Urinary bladder (tissue), 3 donors: ENCODE measurements at regions not wholly inside any gene's neighbourhood (a gene's known extent, or its start where the extent isn't known, plus 50 kb on each side); places are given as distances from the start of the nearest gene placed in this dataset.

Experiments
- DNase-seq: peaks from one replicate; pipeline ENCODE4 v3.0.0-alpha.2; 2015; ENCODE audit errors: extremely low spot score
- H3K27ac ChIP-seq: one replicate; pipeline ENCODE4 v1.5.1; 2013; ENCODE audit warnings: low read depth, mild to moderate bottlenecking, moderate library complexity
- H3K36me3 ChIP-seq: one replicate; pipeline ENCODE4 v1.6.1; 2013; ENCODE audit warnings: mild to moderate bottlenecking, moderate library complexity; ENCODE audit not compliant: insufficient read depth
- H3K4me1 ChIP-seq: one replicate; pipeline ENCODE4 v1.6.1; 2013; ENCODE audit warnings: mild to moderate bottlenecking, moderate library complexity; ENCODE audit not compliant: insufficient read depth
- H3K4me3 ChIP-seq: one replicate; pipeline ENCODE4 v1.5.1; 2013; ENCODE audit warnings: low read depth, low read length
- WGBS: extraction: QIAGEN DNeasy Blood & Tissue Kit; methylation state at CpG from one replicate; pipeline ENCODE4 v1.1.7; 2013; 5-methylcytosine and 5-hydroxymethylcytosine counted together
- donor health status: healthy with polysubstance abuse.
- donor health status: healthy.

GRCh38 chr6:138607478-138608433 is 108.5 kb upstream of the NHSL1 start:
- H3K4me1 ChIP-seq = no peaks in the 10 kb centered on the region
- no peak overlapping the region for H3K27ac ChIP-seq
- DNase-seq = no peak
- H3K4me3 ChIP-seq = no peak overlapping the region
- H3K36me3 ChIP-seq = no peaks in the 10 kb centered on the region
- 76% methylated on average over 10 of the region's 10 CpGs for WGBS

- no peak for DNase-seq
- H3K4me1 ChIP-seq = no peaks in the 10 kb centered on the region
- no peaks in the 10 kb centered on the region for H3K36me3 ChIP-seq
- 83% methylated on average over 1 of the region's 1 CpG for whole genome bisulfite sequencing
- H3K4me3 ChIP-seq = no peak overlapping the region
- H3K27ac ChIP-seq = no peak overlapping the region
Measured at GRCh38 chr6:138608896-138609295, 109.6 kb upstream of the NHSL1 start.

GRCh38 chr6:138609801-138610430 is 110.6 kb upstream of the NHSL1 start:
- 92% methylated on average over 6 of the region's 6 CpGs for whole genome bisulfite sequencing
- H3K27ac ChIP-seq = no peak overlapping the region
- DNase-seq = no peak
- H3K4me3 ChIP-seq = no peak overlapping the region
- H3K36me3 ChIP-seq = no peaks in the 10 kb centered on the region
- no peaks in the 10 kb centered on the region for H3K4me1 ChIP-seq

DNA sequence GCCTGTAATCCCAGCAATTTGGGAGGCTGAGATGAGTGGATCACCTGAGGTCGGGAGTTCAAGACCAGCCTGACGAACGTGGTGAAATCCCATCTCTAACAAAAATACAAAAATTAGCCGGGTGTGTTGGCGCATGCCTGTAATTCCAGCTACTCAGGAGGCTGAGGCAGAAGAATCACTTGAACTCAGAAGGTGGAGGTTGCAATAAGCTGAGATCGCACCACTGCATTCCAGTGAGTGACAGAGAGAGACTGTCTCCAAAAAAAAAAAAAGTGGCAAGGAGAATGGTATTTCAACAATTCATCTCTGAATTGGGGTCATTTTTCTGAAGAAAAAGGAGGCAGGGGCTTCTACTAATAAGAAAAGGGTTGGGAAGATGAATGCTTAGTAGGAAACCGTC is 111.5 kb upstream of the NHSL1 start:
- Histone ChIP-seq H3K4me3 (no peak overlapping the region), H3K4me1 (no peaks in the 10 kb centered on the region), H3K36me3 (no peaks in the 10 kb centered on the region), H3K27ac (no peak overlapping the region)
- no peak for DNase-seq
- WGBS = 82% methylated on average over 7 of the region's 7 CpGs

GRCh38 chr6:138614151-138614550 is 114.9 kb upstream of the NHSL1 start:
- no peak overlapping the region for H3K4me3 ChIP-seq
- WGBS = 75% methylated on average over 2 of the region's 2 CpGs

DNA sequence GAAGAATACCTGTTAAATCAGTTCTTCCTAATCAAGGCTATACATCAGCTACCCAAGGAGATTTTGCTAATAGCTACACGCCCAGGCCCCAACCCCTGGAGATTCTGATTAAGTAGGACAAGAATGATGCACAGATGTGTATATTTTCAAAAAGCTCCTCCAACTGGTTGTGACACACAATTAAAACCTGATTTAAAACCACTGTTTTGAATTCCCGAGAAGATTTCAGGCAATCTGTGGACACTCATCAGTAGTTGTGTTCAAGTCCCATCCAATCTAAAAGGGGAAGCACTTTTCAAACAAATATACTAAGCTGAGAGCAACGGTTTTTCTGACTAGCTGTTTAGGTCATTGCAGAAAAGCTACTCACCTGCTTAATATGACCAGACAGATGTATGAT is 118.9 kb upstream of the NHSL1 start:
- DNase-seq = no peak
- H3K4me3 ChIP-seq = no peak overlapping the region
- H3K36me3 ChIP-seq = no peaks in the 10 kb centered on the region
- H3K27ac ChIP-seq = no peak overlapping the region
- no peaks in the 10 kb centered on the region for H3K4me1 ChIP-seq
- WGBS = 72% methylated on average over 3 of the region's 3 CpGs

More at GRCh38 chr6:138614151-138614550, 114.9 kb upstream of the NHSL1 start:
- H3K36me3 ChIP-seq = no peaks in the 10 kb centered on the region
- no peak overlapping the region for H3K27ac ChIP-seq
- DNase-seq = no peak
- H3K4me1 ChIP-seq = no peaks in the 10 kb centered on the region

DNA sequence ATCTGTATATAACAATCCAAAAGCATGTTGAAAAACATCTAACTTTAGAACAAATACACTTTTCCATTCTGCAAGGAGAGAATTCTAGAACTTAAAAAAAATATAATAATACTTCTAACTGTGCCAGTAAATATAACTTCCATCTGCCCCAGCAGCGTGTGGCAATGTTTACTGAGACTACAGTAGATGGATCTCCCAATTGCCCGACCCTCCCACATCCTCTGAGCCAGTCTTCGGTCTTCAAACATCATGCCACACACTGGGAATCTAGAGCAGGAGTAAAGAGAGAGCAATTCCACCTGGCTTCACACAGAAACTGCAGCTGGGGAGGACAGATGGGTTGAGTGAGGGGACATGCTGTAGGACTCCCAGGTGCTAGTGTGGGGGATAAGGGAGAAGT is 121.3 kb upstream of the NHSL1 start:
- 76% methylated on average over 3 of the region's 3 CpGs for WGBS
- Histone ChIP-seq H3K36me3 (no peaks in the 10 kb centered on the region), H3K27ac (no peak overlapping the region), H3K4me1 (no peaks in the 10 kb centered on the region), H3K4me3 (no peak overlapping the region)
- no peak for DNase-seq

- no peaks in the 10 kb centered on the region for H3K36me3 ChIP-seq
- no peaks in the 10 kb centered on the region for H3K4me1 ChIP-seq
- H3K4me3 ChIP-seq = no peak overlapping the region
- no peak overlapping the region for H3K27ac ChIP-seq
- DNase-seq = no peak
- 86% methylated on average over 5 of the region's 5 CpGs for WGBS
Measured at GRCh38 chr6:138622967-138623366, 123.7 kb upstream of the NHSL1 start.

DNA sequence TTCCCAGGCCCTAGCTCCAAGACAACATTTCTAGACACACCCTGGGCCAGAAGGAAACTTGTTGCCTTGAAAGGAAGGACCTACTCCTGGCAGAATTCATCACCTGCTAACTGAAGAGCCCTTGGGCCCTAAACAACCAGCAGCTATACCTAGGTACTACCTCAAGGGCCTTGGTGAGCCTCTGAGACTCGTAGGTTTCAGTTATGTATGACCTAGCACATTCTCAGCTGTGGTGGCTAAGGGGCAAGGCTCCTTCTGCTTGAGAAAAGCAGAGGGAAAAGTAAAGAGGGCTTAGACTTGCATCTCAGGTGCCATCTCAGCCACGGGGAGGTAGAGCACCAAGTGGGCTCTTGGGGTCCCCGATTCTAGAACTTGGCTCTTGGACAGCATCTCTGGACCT is 132.3 kb upstream of the NHSL1 start:
- H3K36me3 ChIP-seq = no peaks in the 10 kb centered on the region
- H3K4me3 ChIP-seq = no peak overlapping the region
- no peak overlapping the region for H3K27ac ChIP-seq
- no peak for DNase-seq
- no peaks in the 10 kb centered on the region for H3K4me1 ChIP-seq
- WGBS = 89% methylated on average over 3 of the region's 3 CpGs

DNA sequence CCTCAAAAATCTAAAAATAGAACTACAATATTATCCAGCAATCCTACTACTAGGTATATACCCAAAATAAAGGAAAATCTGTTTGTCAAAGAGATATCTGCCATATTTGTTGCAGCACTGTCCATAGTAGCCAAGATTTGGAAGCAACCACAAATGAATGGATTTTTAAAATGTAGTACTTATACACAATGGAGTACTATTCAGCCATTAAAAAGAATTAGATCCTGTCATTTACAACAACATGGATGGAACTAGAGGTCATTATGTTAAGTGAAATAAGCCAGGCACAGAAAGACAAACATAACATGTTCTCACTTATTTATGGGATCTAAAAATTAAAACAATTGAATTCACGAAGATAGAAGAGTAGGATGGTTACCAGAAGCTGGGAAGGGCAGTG is 135.7 kb upstream of the CCDC28A start:
- H3K4me3 ChIP-seq = no peak overlapping the region
- WGBS = 94% methylated on average over 1 of the region's 1 CpG
- H3K4me1 ChIP-seq = no peaks in the 10 kb centered on the region
- no peak for DNase-seq
- H3K36me3 ChIP-seq = no peaks in the 10 kb centered on the region
- no peak overlapping the region for H3K27ac ChIP-seq

DNA sequence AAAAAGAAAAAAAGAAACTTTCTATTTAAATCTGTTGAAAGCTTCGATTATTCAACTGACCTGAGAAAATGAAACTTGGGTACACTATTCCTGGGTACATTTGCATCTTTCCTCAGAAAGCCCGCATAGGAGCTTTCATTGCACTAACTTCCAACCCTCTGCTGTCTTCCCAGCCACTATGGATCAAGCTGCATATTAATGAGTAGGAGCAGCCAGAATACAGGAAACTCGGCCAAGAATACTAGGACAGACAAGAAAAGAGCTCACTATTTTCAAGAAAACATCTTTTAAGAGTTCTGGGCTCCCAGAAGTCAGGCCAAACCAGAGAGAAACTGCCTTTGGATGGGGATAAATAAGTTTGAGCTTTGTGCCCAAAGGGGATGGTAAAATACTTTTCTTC is 135.0 kb upstream of the CCDC28A start:
- H3K4me1 ChIP-seq = no peaks in the 10 kb centered on the region
- no peak overlapping the region for H3K27ac ChIP-seq
- DNase-seq = no peak
- 65% methylated on average over 3 of the region's 3 CpGs for WGBS
- H3K4me3 ChIP-seq = no peak overlapping the region
- no peaks in the 10 kb centered on the region for H3K36me3 ChIP-seq

DNA sequence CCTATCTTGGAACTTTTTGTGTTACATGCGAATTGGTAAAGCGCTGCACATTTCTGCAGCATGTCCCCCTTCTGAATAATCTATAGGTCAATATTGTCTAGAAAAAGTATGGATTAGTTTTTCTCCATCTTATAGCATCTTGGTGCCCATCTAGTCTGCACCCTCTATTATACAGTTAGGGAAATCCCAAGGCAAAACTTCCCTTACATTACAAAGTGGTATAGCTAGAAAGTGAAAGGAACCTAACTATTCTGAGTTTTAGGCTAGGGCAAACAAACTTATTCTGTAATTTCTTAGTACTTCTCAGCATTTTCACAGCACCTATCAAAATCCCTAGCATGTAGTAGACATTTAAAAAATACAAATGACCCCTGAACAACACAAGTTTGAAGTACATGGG is 133.5 kb upstream of the CCDC28A start:
- no peaks in the 10 kb centered on the region for H3K36me3 ChIP-seq
- H3K4me1 ChIP-seq = no peaks in the 10 kb centered on the region
- no peak overlapping the region for H3K4me3 ChIP-seq
- WGBS = 99% methylated on average over 2 of the region's 2 CpGs
- no peak overlapping the region for H3K27ac ChIP-seq
- DNase-seq = no peak

GRCh38 chr6:138643210-138643609 is 130.4 kb upstream of the CCDC28A start:
- no peak for DNase-seq
- Histone ChIP-seq H3K4me3 (no peak overlapping the region), H3K4me1 (no peaks in the 10 kb centered on the region), H3K27ac (no peak overlapping the region), H3K36me3 (no peaks in the 10 kb centered on the region)
- WGBS = 93% methylated on average over 2 of the region's 2 CpGs

DNA sequence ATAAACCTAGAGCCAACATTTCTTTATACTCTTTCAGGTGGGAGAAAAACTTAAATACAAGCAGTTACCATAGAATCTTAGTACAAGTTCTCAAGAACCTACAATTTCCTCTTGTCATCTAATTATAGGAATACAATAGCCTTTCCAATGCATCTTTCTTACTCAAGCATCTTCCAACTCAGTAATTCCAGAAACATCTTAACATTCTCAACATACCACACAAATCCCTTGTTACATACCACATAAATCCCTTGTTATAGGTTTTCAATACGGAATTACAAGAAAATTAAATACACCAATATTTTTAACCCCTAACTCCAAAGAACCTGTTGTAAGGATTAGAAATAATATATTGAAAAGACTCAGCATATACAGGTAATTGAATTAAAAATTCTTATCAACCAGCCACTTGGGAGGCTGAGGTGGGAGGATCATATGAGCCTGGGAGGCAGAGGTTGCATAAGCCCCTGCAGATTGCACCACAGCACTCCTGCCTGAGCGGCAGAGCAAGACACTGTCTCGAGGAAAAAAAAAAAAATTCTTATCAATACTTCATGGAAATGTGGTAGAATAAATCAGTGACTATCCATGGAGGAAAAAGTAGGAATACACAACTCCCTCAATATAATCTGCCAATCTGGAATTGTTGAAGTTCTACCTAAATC is 127.5 kb upstream of the CCDC28A start:
- no peak overlapping the region for H3K27ac ChIP-seq
- 71% methylated on average over 3 of the region's 3 CpGs for WGBS

More for the DNA sequence above, 127.5 kb upstream of the CCDC28A start:
- Histone ChIP-seq H3K36me3 (no peaks in the 10 kb centered on the region), H3K4me1 (no peaks in the 10 kb centered on the region), H3K4me3 (no peak overlapping the region)
- DNase-seq = no peak
